H1 (cell line): ENCODE measurements at regions not wholly inside any gene's neighbourhood (a gene's known extent, or its start where the extent isn't known, plus 50 kb on each side); places are given as distances from the start of the nearest gene placed in this dataset.

Experiments
- HDAC2 ChIP-seq, 2 experiments: fragments of 300-600 bp in 1 of 2; sonication (generic) in 1 of 2; IDR thresholded peaks; 2 replicates each; pipeline ENCODE4 v1.6.1; 2011 to 2012; ENCODE audit warnings: low read depth in 2 of 2, low read length in 2 of 2, mild to moderate bottlenecking in 2 of 2, moderate library complexity in 2 of 2, borderline replicate concordance in 1 of 2, inconsistent platforms in 1 of 2
- KDM1A ChIP-seq: fragments of 200-600, 300-600 bp; sonication (generic); IDR thresholded peaks from 2 replicates; pipeline ENCODE4 v1.7.1; 2016; ENCODE audit warnings: mild to moderate bottlenecking, low read length, borderline replicate concordance
- MAFK ChIP-seq: IDR thresholded peaks from 2 replicates; pipeline ENCODE4 v1.6.1; 2012; ENCODE audit warnings: low read depth, mild to moderate bottlenecking, improper control_type of control experiment, low read length
- POLR2A ChIP-seq, 2 experiments: IDR thresholded peaks; 1 replicate in 1 of 2; 2 replicates in 1 of 2; pipeline ENCODE4 v1.6.1; 2011; ENCODE audit warnings: low read depth in 2 of 2, low read length in 2 of 2, mild to moderate bottlenecking in 2 of 2; ENCODE audit errors: control extremely low read depth in 1 of 2
- RXRA ChIP-seq: IDR thresholded peaks from 2 replicates; pipeline ENCODE4 v1.6.1; 2011; ENCODE audit warnings: low read depth, mild to moderate bottlenecking, low read length, moderate library complexity; ENCODE audit not compliant: insufficient read depth
- SIN3A ChIP-seq, 2 experiments: IDR thresholded peaks in 1 of 2; conservative IDR thresholded peaks in 1 of 2; 2 replicates each; pipeline ENCODE4 v1.6.1; 2011 to 2012; ENCODE audit warnings: low read length in 2 of 2, improper control_type of control experiment in 1 of 2, low read depth in 1 of 2, mild to moderate bottlenecking in 1 of 2
- TCF12 ChIP-seq: IDR thresholded peaks from 2 replicates; pipeline ENCODE4 v1.6.1; 2011; ENCODE audit warnings: low read depth, mild to moderate bottlenecking, low read length
- ZNF274 ChIP-seq: IDR thresholded peaks from 2 replicates; pipeline ENCODE4 v1.7.0; 2012; ENCODE audit warnings: low read length, borderline replicate concordance; ENCODE audit errors: extremely low read depth
- TF ChIP-seq, protein P1 (sequence below), 3 experiments: IDR thresholded peaks; 1 replicate in 2 of 3; 2 replicates in 1 of 3; pipeline versions ENCODE4 v1.5.1 to v1.6.1; 2011; ENCODE audit warnings: low read length in 3 of 3, mild to moderate bottlenecking in 3 of 3, inconsistent platforms in 2 of 3, low read depth in 1 of 3, moderate library complexity in 1 of 3; ENCODE audit not compliant: insufficient read depth in 1 of 3; ENCODE audit errors: control extremely low read depth in 1 of 3
- TF ChIP-seq, protein P2 (sequence below): IDR thresholded peaks from 2 replicates; pipeline ENCODE4 v1.6.1; 2012; ENCODE audit warnings: inconsistent platforms

DNA sequence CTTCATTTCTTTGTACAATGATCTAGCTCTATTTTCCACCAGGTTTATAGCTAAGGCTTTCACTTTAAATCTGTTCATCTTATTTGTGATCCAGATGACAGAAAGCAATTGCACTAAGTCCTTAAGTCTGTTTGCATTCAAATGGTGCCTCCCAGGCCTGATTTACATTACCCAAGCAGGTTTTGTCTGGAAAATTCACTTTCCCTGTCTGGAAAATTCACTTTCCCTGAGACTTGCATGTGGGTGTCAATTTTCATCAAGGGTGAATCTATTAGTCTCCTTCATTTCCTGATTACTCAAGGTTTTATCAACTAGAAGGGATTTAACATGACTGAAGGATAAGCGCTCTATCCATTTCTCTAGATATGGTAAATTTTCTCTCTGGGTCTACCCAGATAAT lies 1480.2 kb upstream of the GOT2 start:
- no peak for TF ChIP-seq ZNF274
- TF ChIP-seq, protein P1, sequence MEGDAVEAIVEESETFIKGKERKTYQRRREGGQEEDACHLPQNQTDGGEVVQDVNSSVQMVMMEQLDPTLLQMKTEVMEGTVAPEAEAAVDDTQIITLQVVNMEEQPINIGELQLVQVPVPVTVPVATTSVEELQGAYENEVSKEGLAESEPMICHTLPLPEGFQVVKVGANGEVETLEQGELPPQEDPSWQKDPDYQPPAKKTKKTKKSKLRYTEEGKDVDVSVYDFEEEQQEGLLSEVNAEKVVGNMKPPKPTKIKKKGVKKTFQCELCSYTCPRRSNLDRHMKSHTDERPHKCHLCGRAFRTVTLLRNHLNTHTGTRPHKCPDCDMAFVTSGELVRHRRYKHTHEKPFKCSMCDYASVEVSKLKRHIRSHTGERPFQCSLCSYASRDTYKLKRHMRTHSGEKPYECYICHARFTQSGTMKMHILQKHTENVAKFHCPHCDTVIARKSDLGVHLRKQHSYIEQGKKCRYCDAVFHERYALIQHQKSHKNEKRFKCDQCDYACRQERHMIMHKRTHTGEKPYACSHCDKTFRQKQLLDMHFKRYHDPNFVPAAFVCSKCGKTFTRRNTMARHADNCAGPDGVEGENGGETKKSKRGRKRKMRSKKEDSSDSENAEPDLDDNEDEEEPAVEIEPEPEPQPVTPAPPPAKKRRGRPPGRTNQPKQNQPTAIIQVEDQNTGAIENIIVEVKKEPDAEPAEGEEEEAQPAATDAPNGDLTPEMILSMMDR (IDR thresholded peaks at IDR 0.05; ENCODE audit: control extremely low read depth in 1 of 3, insufficient read depth in 1 of 3, low read depth in 1 of 3, low read length in 3 of 3): no peak
- TF ChIP-seq HDAC2 (IDR thresholded peaks at IDR 0.05; ENCODE audit: borderline replicate concordance in 1 of 2, low read depth in 2 of 2, low read length in 2 of 2): no peak
- TF ChIP-seq, protein P2, sequence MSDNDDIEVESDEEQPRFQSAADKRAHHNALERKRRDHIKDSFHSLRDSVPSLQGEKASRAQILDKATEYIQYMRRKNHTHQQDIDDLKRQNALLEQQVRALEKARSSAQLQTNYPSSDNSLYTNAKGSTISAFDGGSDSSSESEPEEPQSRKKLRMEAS: no peak
- TF ChIP-seq POLR2A (IDR thresholded peaks at IDR 0.05; ENCODE audit: control extremely low read depth in 1 of 2, low read depth in 2 of 2, low read length in 2 of 2): no peak
- no peak for TF ChIP-seq RXRA
- no peak for TF ChIP-seq TCF12
- TF ChIP-seq MAFK: no peak
- TF ChIP-seq SIN3A (conservative IDR thresholded peaks at IDR 0.05 in 1 of 2, IDR thresholded peaks at IDR 0.05 in 1 of 2; ENCODE audit: low read depth in 1 of 2, low read length in 2 of 2): no peak
- TF ChIP-seq KDM1A: no peak
